GM12878 (cell line): ENCODE measurements at regions not wholly inside any gene's neighbourhood (a gene's known extent, or its start where the extent isn't known, plus 50 kb on each side); places are given as distances from the start of the nearest gene placed in this dataset.

ENCODE experiments used
- ATAC-seq: fragments of 200-7000 bp; cut with Tn5 transposase; 3 replicates; pipeline ENCODE4 v1.9.1; 2020; ENCODE audit warnings: mild to moderate bottlenecking, moderate library complexity
- BruUV-seq: library from RNA; stranded (reverse); fragments of 400-500 nt; replicated peaks from 2 replicates; lab custom pipeline; 2021; lab: Mats Ljungman, UMichigan
- CTCF ChIA-PET: fragments of 300-600 bp; sonication (Branson Sonifier 250); formaldehyde crosslinking; extraction: SDS; loops from one replicate; lab custom pipeline; 2021; ENCODE audit warnings: inconsistent platforms; lab: Yijun Ruan, JAX
- POLR2A ChIA-PET: fragments of 350-600 bp; formaldehyde crosslinking; extraction: SDS; loops from one replicate; lab custom pipeline; 2021; ENCODE audit warnings: inconsistent platforms; lab: Charles Lee
- RAD21 ChIA-PET: fragments of 300-600 bp; sonication (Branson Sonifier 250); formaldehyde crosslinking; loops from one replicate; lab custom pipeline; 2023; ENCODE audit warnings: antibody characterized with exemption; ENCODE audit not compliant: unreplicated experiment; lab: Charles Lee
- SMC1A ChIA-PET: fragments of 300-600 bp; sonication (Branson Sonifier 250); formaldehyde crosslinking; loops from one replicate; lab custom pipeline; 2023; ENCODE audit not compliant: unreplicated experiment, uncharacterized antibody; lab: Charles Lee
- DNase-seq: peaks from one replicate; pipeline ENCODE4 v3.0.0-alpha.2; 2011; ENCODE audit warnings: low read depth, low spot score
- FAIRE-seq: peaks from 3 replicates; lab custom pipeline; 2011; peaks lifted over from hg19 to GRCh38; lab: Jason Lieb, UNC
- H2AFZ ChIP-seq: 2 replicates; pipeline ENCODE4 v1.6.0; 2011; ENCODE audit warnings: low read depth, low read length, control low read depth; ENCODE audit not compliant: control insufficient read depth
- H3K27ac ChIP-seq: 2 replicates; pipeline ENCODE4 v1.5.1; 2011; ENCODE audit warnings: control low read depth; ENCODE audit not compliant: control insufficient read depth, insufficient read depth
- H3K27me3 ChIP-seq, 2 experiments: replicated peaks in 1 of 2; 2 replicates each; pipeline versions ENCODE4 v1.6.0 to v1.6.1; 2011; ENCODE audit warnings: low read length in 1 of 2; ENCODE audit not compliant: control insufficient read depth in 2 of 2, insufficient read depth in 2 of 2
- H3K36me3 ChIP-seq, 2 experiments: 2 replicates each; pipeline ENCODE4 v1.5.1; 2011; ENCODE audit warnings: low read length in 1 of 2; ENCODE audit not compliant: control insufficient read depth in 2 of 2, insufficient read depth in 2 of 2
- H3K4me1 ChIP-seq: 2 replicates; pipeline ENCODE4 v1.6.1; 2011; ENCODE audit warnings: mild to moderate bottlenecking, low read length, moderate library complexity, mixed read lengths; ENCODE audit not compliant: control insufficient read depth, insufficient read depth
- H3K4me2 ChIP-seq: 2 replicates; pipeline ENCODE4 v1.6.0; 2011; ENCODE audit warnings: control low read depth; ENCODE audit not compliant: control insufficient read depth, insufficient read depth
- H3K4me3 ChIP-seq: fragments of 200-600 bp; sonication (generic); 2 replicates; pipeline ENCODE4 v1.5.1; 2016
- H3K79me2 ChIP-seq: 2 replicates; pipeline ENCODE4 v1.6.0; 2011; ENCODE audit warnings: low read length; ENCODE audit not compliant: control insufficient read depth, insufficient read depth
- H3K9ac ChIP-seq: 2 replicates; pipeline ENCODE4 v1.8.0; 2011; ENCODE audit warnings: low read length, control low read depth, mixed read lengths; ENCODE audit not compliant: control insufficient read depth, insufficient read depth
- H3K9me3 ChIP-seq: replicated peaks from 3 replicates; pipeline ENCODE4 v1.5.1; 2011; ENCODE audit warnings: mild to moderate bottlenecking, low read length; ENCODE audit not compliant: control insufficient read depth, insufficient read depth
- H4K20me1 ChIP-seq: 2 replicates; pipeline ENCODE4 v1.6.0; 2011; ENCODE audit not compliant: control insufficient read depth, insufficient read depth
- ATF7 ChIP-seq: fragments of 450-650 bp; IDR thresholded peaks from 2 replicates; pipeline ENCODE4 v1.6.1; 2016; ENCODE audit warnings: low read depth, mild to moderate bottlenecking
- CBX5 ChIP-seq: sonication (generic); IDR thresholded peaks from 2 replicates; pipeline ENCODE4 v1.6.1; 2016; ENCODE audit warnings: low read depth, moderate library complexity, mild to moderate bottlenecking, inconsistent platforms
- GABPA ChIP-seq: IDR thresholded peaks from 2 replicates; pipeline ENCODE4 v1.6.1; 2014; ENCODE audit warnings: antibody characterized with exemption, low read depth, mild to moderate bottlenecking, inconsistent platforms
- KLF5 ChIP-seq: fragments of 450-650 bp; IDR thresholded peaks from 2 replicates; pipeline ENCODE4 v1.6.1; 2014; ENCODE audit warnings: mild to moderate bottlenecking; ENCODE audit not compliant: partially characterized antibody
- NBN ChIP-seq: fragments of 450-650 bp; IDR thresholded peaks from 2 replicates; pipeline ENCODE4 v1.6.1; 2016
- NFIC ChIP-seq: IDR thresholded peaks from 2 replicates; pipeline ENCODE4 v1.6.1; 2012; ENCODE audit warnings: low read depth, mild to moderate bottlenecking, inconsistent platforms, low read length, moderate library complexity
- NFYA ChIP-seq: IDR thresholded peaks from 2 replicates; pipeline ENCODE4 v1.6.1; 2011; ENCODE audit warnings: low read depth, mild to moderate bottlenecking, low read length, improper control_type of control experiment, borderline replicate concordance
- POLR2A ChIP-seq: IDR thresholded peaks from 2 replicates; pipeline ENCODE4 v1.6.1; 2011; ENCODE audit warnings: low read depth, mild to moderate bottlenecking, low read length
- SREBF2 ChIP-seq: IDR thresholded peaks from 2 replicates; pipeline ENCODE4 v1.6.1; 2012; ENCODE audit warnings: mild to moderate bottlenecking, low read length
- TCF12 ChIP-seq: IDR thresholded peaks from 2 replicates; pipeline ENCODE4 v1.6.1; 2011; ENCODE audit warnings: low read depth, mild to moderate bottlenecking, low read length
- ZNF207 ChIP-seq: fragments of 450-650 bp; IDR thresholded peaks from 2 replicates; pipeline ENCODE4 v1.6.1; 2014; ENCODE audit warnings: antibody characterized with exemption, mild to moderate bottlenecking, borderline replicate concordance
- ZSCAN29 ChIP-seq: fragments of 450-650 bp; IDR thresholded peaks from 2 replicates; pipeline ENCODE4 v1.6.1; 2017; ENCODE audit warnings: mild to moderate bottlenecking, moderate library complexity
- WGBS: methylation state at CpG from one replicate; pipeline ENCODE4 v1.1.6; 2016; ENCODE audit warnings: low lambda C conversion rate; ENCODE audit not compliant: insufficient replicate concordance, insufficient coverage; ENCODE audit errors: missing lambda C conversion rate; 5-methylcytosine and 5-hydroxymethylcytosine counted together
- in situ Hi-C: fragments of 300-500 bp; cut with MboI; formaldehyde crosslinking; loops from 9 replicates; pipeline ENCODE4 v1.14.3; 2018; ENCODE audit warnings: mixed read lengths
- intact Hi-C: fragments of 100-400 bp; cut with micrococcal nuclease; formaldehyde crosslinking; loops from one replicate; pipeline ENCODE4 v1.14.2; 2022; ENCODE audit not compliant: unreplicated experiment
- TF ChIP-seq, protein P1 (sequence below): fragments of 450-650 bp; IDR thresholded peaks from 2 replicates; pipeline ENCODE4 v1.6.1; 2016; ENCODE audit warnings: mild to moderate bottlenecking

DNA sequence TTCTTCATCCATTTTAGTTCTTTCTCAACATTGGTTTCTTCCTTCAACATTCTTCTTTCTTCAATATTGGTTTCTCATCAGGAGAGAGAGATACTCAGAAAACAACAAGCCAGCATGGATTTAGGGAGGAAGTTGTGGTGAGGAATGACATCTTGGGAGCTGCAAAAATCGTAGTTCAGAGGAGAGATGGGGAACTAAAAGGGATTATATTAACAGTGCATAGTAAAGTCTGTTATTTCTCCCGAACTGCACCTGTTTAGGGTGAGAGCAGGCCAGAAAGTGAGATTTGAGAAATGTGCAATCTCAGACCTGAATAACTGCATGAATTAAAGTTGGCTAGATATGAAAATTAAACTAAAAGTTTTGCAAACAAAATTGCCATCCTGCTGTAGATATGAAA, 94.5 kb downstream of the CASP12 start:
- Histone ChIP-seq H3K79me2 (no peaks in the 10 kb centered on the region), H3K9ac (no peak overlapping the region), H4K20me1 (no peaks in the 10 kb centered on the region), H3K27ac (no peak overlapping the region), H3K4me1 (no peaks in the 10 kb centered on the region; the same call in 1 of the 2 replicates), H3K27me3 (no peaks in the 10 kb centered on the region), H3K4me3 (no peak overlapping the region), H3K36me3 (no peaks in the 10 kb centered on the region), H3K4me2 (no peak overlapping the region), H2AFZ (no peak overlapping the region), H3K9me3 (no peaks in the 10 kb centered on the region)
- BruUV-seq: no TSS peak
- ATAC-seq: no peak
- WGBS: 15% methylated on average over 2 of the region's 2 CpGs
- intact Hi-C loops (no loop called here), in situ Hi-C loops (no loop called here)
- POLR2A ChIA-PET: interaction anchor here (0.6 kb wide), 1 partner anchor 56 kb away, joined by 3 read pairs; no protein-coding TSS in a partner anchor
- RAD21 ChIA-PET: interaction anchor here (0.6 kb wide), 1 partner anchor 17 kb away, joined by 3 read pairs; no protein-coding TSS in a partner anchor
- CTCF ChIA-PET: no interaction called here
- SMC1A ChIA-PET: no interaction called here
- TF ChIP-seq GABPA (no peak), NFIC (no peak), ATF7 (no peak), ZSCAN29 (no peak), KLF5 (no peak), NFYA (no peak), POLR2A (no peak), CBX5 (no peak), TCF12 (no peak), ZNF207 (no peak), NBN (no peak), SREBF2 (no peak)
- TF ChIP-seq, protein P1, sequence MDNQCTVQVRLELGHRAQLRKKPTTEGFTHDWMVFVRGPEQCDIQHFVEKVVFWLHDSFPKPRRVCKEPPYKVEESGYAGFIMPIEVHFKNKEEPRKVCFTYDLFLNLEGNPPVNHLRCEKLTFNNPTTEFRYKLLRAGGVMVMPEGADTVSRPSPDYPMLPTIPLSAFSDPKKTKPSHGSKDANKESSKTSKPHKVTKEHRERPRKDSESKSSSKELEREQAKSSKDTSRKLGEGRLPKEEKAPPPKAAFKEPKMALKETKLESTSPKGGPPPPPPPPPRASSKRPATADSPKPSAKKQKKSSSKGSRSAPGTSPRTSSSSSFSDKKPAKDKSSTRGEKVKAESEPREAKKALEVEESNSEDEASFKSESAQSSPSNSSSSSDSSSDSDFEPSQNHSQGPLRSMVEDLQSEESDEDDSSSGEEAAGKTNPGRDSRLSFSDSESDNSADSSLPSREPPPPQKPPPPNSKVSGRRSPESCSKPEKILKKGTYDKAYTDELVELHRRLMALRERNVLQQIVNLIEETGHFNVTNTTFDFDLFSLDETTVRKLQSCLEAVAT: no peak
- no peak for FAIRE-seq
- DNase-seq: no peak
